IPS DF 6.9 (cell line): ENCODE measurements at regions not wholly inside any gene's neighbourhood (a gene's known extent, or its start where the extent isn't known, plus 50 kb on each side); places are given as distances from the start of the nearest gene placed in this dataset.

ENCODE experiments used
- DNase-seq: peaks from one replicate; pipeline ENCODE4 v3.0.0-alpha.2; 2013; ENCODE audit warnings: low read depth, low spot score
- H3K27ac ChIP-seq: one replicate; pipeline ENCODE4 v1.5.1; 2013; ENCODE audit warnings: low read length, control low read depth
- H3K27me3 ChIP-seq: 2 replicates; pipeline ENCODE4 v1.6.1; 2013; ENCODE audit warnings: mild to moderate bottlenecking, low read length; ENCODE audit not compliant: control insufficient read depth, insufficient read depth
- H3K36me3 ChIP-seq: 2 replicates; pipeline ENCODE4 v1.6.1; 2013; ENCODE audit warnings: low read length; ENCODE audit not compliant: control insufficient read depth, insufficient read depth
- H3K4me1 ChIP-seq: 2 replicates; pipeline ENCODE4 v1.6.1; 2013; ENCODE audit warnings: low read length; ENCODE audit not compliant: control insufficient read depth, insufficient read depth
- H3K4me3 ChIP-seq: 2 replicates; pipeline ENCODE4 v1.5.1; 2013; ENCODE audit warnings: mild to moderate bottlenecking, low read length
- H3K9me3 ChIP-seq: 2 replicates; pipeline ENCODE4 v1.6.1; 2013; ENCODE audit warnings: low read length, inconsistent platforms; ENCODE audit not compliant: control insufficient read depth, insufficient read depth
- WGBS: extraction: QIAGEN DNeasy Blood & Tissue Kit; methylation state at CpG from one replicate; pipeline ENCODE4 v1.1.7; 2013; ENCODE audit warnings: mixed read lengths, missing lambda C conversion rate; ENCODE audit not compliant: insufficient read length, insufficient coverage; 5-methylcytosine and 5-hydroxymethylcytosine counted together

DNA sequence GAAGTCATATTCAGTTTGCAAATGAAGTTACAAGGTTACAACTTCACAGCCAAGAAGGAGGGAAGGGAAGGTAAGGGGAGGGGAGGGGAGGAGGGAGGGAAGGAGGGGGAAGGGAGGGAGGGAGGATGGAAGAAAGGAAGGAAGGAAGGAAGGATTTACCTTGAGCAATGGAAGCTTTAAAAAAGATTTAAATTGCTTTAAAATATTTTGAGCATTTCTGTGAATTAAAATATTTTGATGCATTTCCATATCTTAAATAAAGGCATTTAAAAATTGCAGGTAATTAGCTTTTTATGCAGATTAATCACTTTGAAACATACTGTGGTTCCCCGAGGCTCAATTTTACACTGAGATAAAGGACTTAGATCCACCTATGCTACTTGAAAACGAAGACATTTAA is 618.0 kb downstream of the TFAP2A start:
- Histone ChIP-seq H3K9me3 (no peaks in the 10 kb centered on the region), H3K27ac (no peak overlapping the region), H3K4me3 (no peak overlapping the region), H3K4me1 (no peaks in the 10 kb centered on the region; the same call in 1 of the 2 replicates), H3K27me3 (no peaks in the 10 kb centered on the region), H3K36me3 (no peaks in the 10 kb centered on the region)
- WGBS, result no CpG with 5 or more reads among the region's 2 CpGs
- DNase-seq, result no peak

DNA sequence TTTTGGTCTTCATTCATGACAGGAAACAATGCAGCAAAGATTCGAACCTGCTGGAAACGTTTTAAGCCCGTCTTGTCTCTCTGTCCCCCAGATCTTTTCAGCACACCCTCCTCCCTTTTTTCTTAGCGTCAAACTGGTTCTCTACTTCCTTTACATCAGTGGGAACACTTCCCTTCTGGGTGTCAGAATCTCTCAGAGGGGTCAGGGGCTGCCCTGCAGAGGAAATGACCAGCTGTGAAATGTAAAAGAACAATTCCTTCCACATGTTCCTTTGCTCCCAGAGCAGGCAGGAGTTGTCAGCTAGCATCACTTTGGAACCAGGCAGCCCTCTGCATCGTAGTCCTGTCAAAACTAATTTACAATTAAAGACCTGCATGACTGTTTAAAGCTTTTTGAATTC is 619.0 kb downstream of the TFAP2A start:
- no peaks in the 10 kb centered on the region; the same call in 1 of the 2 replicates for H3K4me1 ChIP-seq
- WGBS, result no CpG with 5 or more reads among the region's 5 CpGs
- no peak overlapping the region for H3K27ac ChIP-seq
- H3K4me3 ChIP-seq, result no peak overlapping the region
- H3K9me3 ChIP-seq, result no peaks in the 10 kb centered on the region
- no peaks in the 10 kb centered on the region for H3K36me3 ChIP-seq
- H3K27me3 ChIP-seq, result no peaks in the 10 kb centered on the region
- no peak for DNase-seq

DNA sequence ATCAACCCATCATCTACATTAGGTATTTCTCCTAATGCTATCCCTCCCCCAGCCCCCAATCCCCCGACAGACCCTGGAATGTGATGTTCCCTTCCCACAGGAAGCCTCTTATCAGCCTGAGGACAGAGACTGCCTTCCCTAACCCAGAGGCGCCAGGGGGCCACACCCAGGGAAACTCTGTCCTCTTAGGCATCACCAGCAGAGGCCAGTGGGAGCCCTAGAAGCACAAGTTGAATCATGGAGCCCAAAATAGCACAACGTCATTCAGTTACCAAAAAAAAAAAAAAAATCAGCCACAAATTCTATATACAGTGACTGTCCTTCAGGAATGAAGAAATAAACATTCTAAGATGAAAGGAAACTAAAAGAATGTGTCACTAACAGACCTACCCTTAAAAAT is 625.7 kb downstream of the TFAP2A start:
- H3K27me3 ChIP-seq, result no peaks in the 10 kb centered on the region
- no peaks in the 10 kb centered on the region for H3K9me3 ChIP-seq
- no CpG with 5 or more reads among the region's 3 CpGs for WGBS
- no peak overlapping the region for H3K4me3 ChIP-seq
- H3K36me3 ChIP-seq, result no peaks in the 10 kb centered on the region
- DNase-seq, result no peak
- no peaks in the 10 kb centered on the region for H3K4me1 ChIP-seq
- no peak overlapping the region for H3K27ac ChIP-seq

DNA sequence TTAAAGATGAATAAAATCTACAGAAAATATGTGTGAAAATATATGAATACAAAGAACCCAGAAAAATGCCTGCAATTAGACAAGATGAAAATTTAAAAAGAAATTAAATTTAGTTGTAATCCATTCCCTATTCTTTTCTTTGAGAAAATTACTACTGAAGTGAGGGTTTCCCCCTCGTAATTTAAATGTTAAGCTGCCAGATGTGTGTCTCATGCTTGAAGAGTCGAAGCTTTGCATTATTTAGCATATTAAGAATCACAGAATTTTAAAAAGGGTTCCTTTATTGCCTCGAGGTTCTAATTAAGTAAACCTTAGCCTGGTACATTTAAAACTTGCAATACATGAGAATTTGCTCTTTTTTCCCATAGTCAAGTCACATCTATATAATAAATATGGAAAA is 630.1 kb downstream of the TFAP2A start:
- no CpG with 5 or more reads among the region's 3 CpGs for WGBS
- Histone ChIP-seq H3K9me3 (no peaks in the 10 kb centered on the region), H3K27ac (no peak overlapping the region), H3K4me1 (no peaks in the 10 kb centered on the region), H3K27me3 (no peaks in the 10 kb centered on the region), H3K4me3 (no peak overlapping the region), H3K36me3 (no peaks in the 10 kb centered on the region)
- no peak for DNase-seq

DNA sequence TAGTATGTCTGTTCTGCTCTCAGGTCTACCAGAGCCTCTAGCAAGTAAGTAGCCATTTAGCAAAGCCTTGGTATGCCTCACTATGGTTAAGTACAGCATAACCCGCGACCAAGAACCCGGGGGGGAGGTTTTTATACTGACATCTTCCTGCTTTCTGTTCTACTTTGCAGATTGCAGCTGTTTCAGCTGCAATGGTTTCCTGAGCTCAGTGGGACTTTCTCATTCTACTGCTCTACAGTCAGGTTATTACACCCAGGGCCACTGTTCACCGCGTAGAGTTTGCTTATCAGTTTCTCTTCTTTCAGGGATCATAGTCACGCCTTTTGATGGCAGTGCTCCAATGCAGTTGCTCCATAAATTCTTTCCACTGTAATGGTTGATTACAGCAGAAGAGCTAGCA is 631.3 kb downstream of the TFAP2A start:
- H3K9me3 ChIP-seq, result no peaks in the 10 kb centered on the region
- H3K27me3 ChIP-seq, result no peaks in the 10 kb centered on the region
- no peak overlapping the region for H3K4me3 ChIP-seq
- WGBS, result no CpG with 5 or more reads among the region's 6 CpGs
- no peak overlapping the region for H3K27ac ChIP-seq
- H3K4me1 ChIP-seq, result no peaks in the 10 kb centered on the region
- no peak for DNase-seq
- H3K36me3 ChIP-seq, result no peaks in the 10 kb centered on the region

DNA sequence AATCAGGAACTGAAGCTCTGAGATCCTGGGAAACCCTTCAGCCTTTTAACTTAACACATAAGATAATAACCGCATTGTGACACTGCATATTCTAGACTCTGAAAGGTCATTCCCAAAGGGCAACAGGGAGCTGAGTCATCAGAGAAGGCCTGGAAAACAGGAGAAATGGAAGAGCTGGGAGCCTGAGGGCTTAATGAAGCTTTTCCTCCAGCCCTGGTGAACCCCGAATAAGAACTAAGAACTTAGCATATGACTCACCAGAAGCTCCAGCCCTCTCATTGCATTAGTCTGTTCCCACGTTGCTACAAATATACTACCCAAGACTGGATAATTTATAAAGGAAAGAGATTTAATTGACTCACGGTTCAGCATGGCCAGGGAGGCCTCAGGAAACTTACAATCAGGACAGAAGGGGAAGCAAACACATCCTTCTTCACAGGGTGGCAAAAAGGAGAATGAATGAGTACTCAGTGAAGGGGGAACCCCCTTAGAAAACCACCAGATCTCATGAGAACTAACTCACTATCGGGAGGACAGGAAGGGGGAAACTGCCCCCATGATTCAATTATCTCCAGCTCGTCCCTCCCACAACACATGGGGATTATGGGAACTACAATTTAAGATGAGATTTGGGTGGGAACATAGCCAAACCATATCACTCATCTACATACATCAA is 648.5 kb downstream of the TFAP2A start:
- Histone ChIP-seq H3K27me3 (no peaks in the 10 kb centered on the region), H3K36me3 (no peaks in the 10 kb centered on the region), H3K4me1 (no peaks in the 10 kb centered on the region), H3K9me3 (no peaks in the 10 kb centered on the region), H3K27ac (no peak overlapping the region), H3K4me3 (no peak overlapping the region)
- DNase-seq, result no peak
- WGBS, result no CpG with 5 or more reads among the region's 6 CpGs

DNA sequence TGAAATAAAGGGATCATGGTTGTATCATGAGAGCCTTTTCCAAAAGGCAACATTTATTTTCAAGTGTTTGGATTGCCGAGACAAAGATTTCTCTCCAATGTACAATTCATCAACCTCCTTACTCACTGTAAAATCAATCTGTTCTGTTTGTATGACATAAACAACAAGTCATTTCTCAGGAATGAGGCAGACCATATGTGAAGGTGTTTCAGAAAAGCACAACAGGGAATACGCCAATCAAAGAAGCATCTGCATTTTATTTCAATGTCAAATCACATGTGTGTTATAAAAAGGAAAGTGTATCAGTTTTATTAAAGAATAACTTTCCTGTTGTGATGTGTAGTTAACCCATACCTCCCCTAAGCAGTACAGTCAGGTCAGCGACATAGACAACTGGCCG is 653.7 kb downstream of the TFAP2A start:
- DNase-seq, result no peak
- WGBS, result no CpG with 5 or more reads among the region's 4 CpGs
- H3K4me1 ChIP-seq, result no peaks in the 10 kb centered on the region
- H3K4me3 ChIP-seq, result no peak overlapping the region
- H3K27me3 ChIP-seq, result no peaks in the 10 kb centered on the region
- H3K9me3 ChIP-seq, result no peaks in the 10 kb centered on the region
- H3K36me3 ChIP-seq, result no peaks in the 10 kb centered on the region
- no peak overlapping the region for H3K27ac ChIP-seq

DNA sequence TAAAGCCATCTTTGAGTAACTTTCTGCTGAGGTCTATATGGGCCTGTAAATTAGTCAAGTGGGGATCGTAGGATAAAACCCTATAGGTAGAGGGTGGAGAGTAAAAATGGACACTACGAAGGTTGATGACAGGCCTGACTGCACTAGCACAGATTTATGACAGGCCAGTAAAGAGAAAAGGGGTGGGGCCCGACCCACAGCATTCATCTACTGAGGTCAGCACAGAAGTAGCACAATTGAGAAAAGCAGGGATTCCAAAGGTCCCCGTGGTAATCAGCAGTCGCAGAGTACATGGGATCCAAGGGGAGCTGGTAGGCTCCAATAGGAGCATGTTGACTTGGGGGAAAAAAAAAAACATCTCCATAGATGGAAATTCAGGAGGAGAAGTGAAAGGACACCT is 660.4 kb downstream of the TFAP2A start:
- Histone ChIP-seq H3K9me3 (no peaks in the 10 kb centered on the region), H3K27me3 (no peaks in the 10 kb centered on the region), H3K4me1 (no peaks in the 10 kb centered on the region), H3K4me3 (no peak overlapping the region), H3K36me3 (no peaks in the 10 kb centered on the region), H3K27ac (no peak overlapping the region)
- WGBS, result no CpG with 5 or more reads among the region's 5 CpGs
- no peak for DNase-seq

DNA sequence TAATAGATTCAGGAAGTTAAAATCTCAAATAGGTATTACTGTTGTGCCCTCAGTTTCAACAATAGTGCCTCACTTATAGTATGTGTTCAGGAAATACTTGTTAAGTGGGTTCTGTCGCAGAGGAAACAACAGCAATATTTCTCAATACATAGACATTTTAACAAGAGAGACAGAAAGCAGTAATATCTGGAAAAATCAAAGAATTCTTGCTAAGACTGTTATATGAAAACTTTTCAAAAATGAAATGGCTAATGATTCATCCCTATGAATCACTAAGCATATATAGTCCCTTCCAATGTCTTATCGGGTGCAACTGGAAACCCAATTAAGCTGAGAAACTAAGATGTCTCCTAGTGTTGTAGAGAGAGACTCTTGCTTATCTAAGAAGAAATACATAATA is 668.9 kb downstream of the TFAP2A start:
- WGBS, result no CpG with 5 or more reads among the region's 2 CpGs
- no peak overlapping the region for H3K4me3 ChIP-seq
- H3K9me3 ChIP-seq, result no peaks in the 10 kb centered on the region
- no peak overlapping the region for H3K27ac ChIP-seq
- no peaks in the 10 kb centered on the region for H3K36me3 ChIP-seq
- H3K27me3 ChIP-seq, result no peaks in the 10 kb centered on the region
- no peaks in the 10 kb centered on the region for H3K4me1 ChIP-seq
- no peak for DNase-seq

DNA sequence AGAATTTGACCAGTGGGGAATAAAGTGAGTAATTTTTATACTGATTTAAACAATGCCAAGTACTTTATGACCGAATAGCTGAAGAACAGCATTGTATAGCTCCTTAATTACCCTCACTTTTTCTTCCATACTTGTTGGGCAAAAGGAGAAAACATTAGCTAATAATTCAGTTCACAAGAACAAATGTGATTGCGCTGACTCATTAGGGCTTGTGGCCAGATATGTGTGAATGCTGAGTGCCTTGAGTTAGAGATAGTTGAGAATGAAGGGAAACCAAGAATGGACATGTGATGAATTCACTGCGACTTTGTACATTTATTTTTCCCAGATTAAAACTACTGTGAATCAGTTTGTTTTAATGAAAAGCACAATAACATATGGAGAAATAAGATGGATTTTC is 669.4 kb downstream of the TFAP2A start:
- H3K4me1 ChIP-seq, result no peaks in the 10 kb centered on the region
- WGBS, result no CpG with 5 or more reads among the region's 3 CpGs
- DNase-seq, result no peak

DNA sequence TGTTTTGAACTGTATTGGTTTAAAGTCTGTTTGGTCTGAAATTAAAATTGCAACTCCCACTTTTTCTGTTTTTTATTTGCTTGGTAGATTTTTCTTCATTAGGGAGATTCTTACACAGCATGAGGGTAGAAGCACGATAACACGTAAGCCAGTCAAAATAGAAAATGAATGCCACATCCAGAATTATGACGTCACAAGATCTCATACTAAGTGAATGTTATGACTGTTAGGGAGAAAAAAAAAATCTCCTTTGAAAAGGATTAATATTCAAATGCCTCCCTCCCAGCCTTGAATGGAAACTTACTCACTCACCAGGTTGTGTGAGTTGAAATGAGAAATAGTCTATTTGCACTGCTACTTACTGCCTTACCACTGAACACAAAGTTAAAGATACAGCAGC is 670.8 kb downstream of the TFAP2A start:
- WGBS, result no CpG with 5 or more reads among the region's 3 CpGs
- Histone ChIP-seq H3K9me3 (no peaks in the 10 kb centered on the region), H3K36me3 (no peaks in the 10 kb centered on the region), H3K4me3 (no peak overlapping the region), H3K27me3 (no peaks in the 10 kb centered on the region), H3K27ac (no peak overlapping the region), H3K4me1 (no peaks in the 10 kb centered on the region)
- DNase-seq, result no peak

More for the DNA sequence above, 669.4 kb downstream of the TFAP2A start:
- Histone ChIP-seq H3K27me3 (no peaks in the 10 kb centered on the region), H3K27ac (no peak overlapping the region), H3K4me3 (no peak overlapping the region), H3K9me3 (no peaks in the 10 kb centered on the region), H3K36me3 (no peaks in the 10 kb centered on the region)
